ENCODE measurements at regions not wholly inside any gene's neighbourhood (a gene's known extent, or its start where the extent isn't known, plus 50 kb on each side); places are given as distances from the start of the nearest gene placed in this dataset.
"Not testable (repeated sequence)": the region's sequence is repeated elsewhere in the genome, so short reads cannot be mapped to it uniquely, and the experiment has no call there.

GRCh38 chr1:68814067-68814466, 317.2 kb upstream of the DEPDC1 start:
- H3K27ac ChIP-seq = no peak overlapping the region
- TF ChIP-seq CTCF (IDR thresholded peaks at IDR 0.05) = no peak
- 72 to 82% (median 78%) methylated on average over 2 of the region's 2 CpGs for WGBS, 3 donors
- no peaks in the 10 kb centered on the region for H3K36me3 ChIP-seq (ENCODE audit: insufficient read depth in 1 of 2, low read depth in 1 of 2)
- H3K9me3 ChIP-seq = no peaks in the 10 kb centered on the region
- H3K4me1 ChIP-seq = no peaks in the 10 kb centered on the region
- ATAC-seq (no peak), DNase-seq (no peak)
- no peaks in the 10 kb centered on the region for H3K27me3 ChIP-seq (ENCODE audit: insufficient read depth in 3 of 3, low read length in 2 of 3)
- intact Hi-C loops (cut with DNase I) = no loop called here
- no peak overlapping the region for H3K4me3 ChIP-seq

- intact Hi-C loops (cut with DNase I) = no loop called here
- no peak for ATAC-seq
- 38 to 44% (median 38%) methylated on average over 1 of the region's 1 CpG for WGBS, 3 donors
- Histone ChIP-seq H3K9me3 (no peaks in the 10 kb centered on the region), H3K4me3 (no peak overlapping the region), H3K4me1 (no peaks in the 10 kb centered on the region), H3K36me3 (ENCODE audit: insufficient read depth in 1 of 2, low read depth in 1 of 2) (no peaks in the 10 kb centered on the region), H3K27me3 (ENCODE audit: insufficient read depth in 3 of 3, low read length in 2 of 3) (no peaks in the 10 kb centered on the region), H3K27ac (no peak overlapping the region)
- DNase-seq = no peak
- TF ChIP-seq CTCF (IDR thresholded peaks at IDR 0.05) = no peak
Observed at GRCh38 chr1:68815632-68816031, 318.8 kb upstream of the DEPDC1 start.

GRCh38 chr1:68817505-68818210, 320.8 kb upstream of the DEPDC1 start:
- H3K4me3 ChIP-seq; H3K4me1 ChIP-seq; ATAC-seq; intact Hi-C loops (cut with DNase I); H3K36me3 ChIP-seq (ENCODE audit: insufficient read depth in 1 of 2, low read depth in 1 of 2); H3K27me3 ChIP-seq (ENCODE audit: insufficient read depth in 3 of 3, low read length in 2 of 3); H3K9me3 ChIP-seq; H3K27ac ChIP-seq: not testable (repeated sequence)
- 94 to 96% (median 94%) methylated on average over 40 to 49 of the region's 49 CpGs for WGBS, 3 donors
- peak in 1 of 2 donors; percentile 36 for DNase-seq

- intact Hi-C loops (cut with DNase I) = no loop called here
- H3K4me1 ChIP-seq = no peaks in the 10 kb centered on the region
- H3K4me3 ChIP-seq = no peak overlapping the region
- H3K9me3 ChIP-seq = no peaks in the 10 kb centered on the region
- no peak for ATAC-seq
- H3K27ac ChIP-seq = no peak overlapping the region
- H3K36me3 ChIP-seq (ENCODE audit: insufficient read depth in 1 of 2, low read depth in 1 of 2) = no peaks in the 10 kb centered on the region
- no peak for DNase-seq
- no peaks in the 10 kb centered on the region for H3K27me3 ChIP-seq (ENCODE audit: insufficient read depth in 3 of 3, low read length in 2 of 3)
- peak; percentile 18 for TF ChIP-seq CTCF (IDR thresholded peaks at IDR 0.05)
- WGBS, 3 donors = 71 to 72% (median 71%) methylated on average over 4 of the region's 4 CpGs
Observed at GRCh38 chr1:68819190-68819829, 322.4 kb upstream of the DEPDC1 start.

- no peak overlapping the region for H3K4me3 ChIP-seq
- intact Hi-C loops (cut with DNase I) = no loop called here
Observed at GRCh38 chr1:68820151-68820550, 323.3 kb upstream of the DEPDC1 start.

More at GRCh38 chr1:68820151-68820550, 323.3 kb upstream of the DEPDC1 start:
- H3K9me3 ChIP-seq = no peaks in the 10 kb centered on the region
- TF ChIP-seq CTCF (IDR thresholded peaks at IDR 0.05) = no peak
- WGBS, 3 donors = 52 to 55% (median 54%) methylated on average over 1 of the region's 1 CpG
- no peaks in the 10 kb centered on the region for H3K27me3 ChIP-seq (ENCODE audit: insufficient read depth in 3 of 3, low read length in 2 of 3)
- no peak overlapping the region for H3K27ac ChIP-seq
- no peaks in the 10 kb centered on the region for H3K4me1 ChIP-seq
- ATAC-seq (no peak), DNase-seq (no peak)
- H3K36me3 ChIP-seq (ENCODE audit: insufficient read depth in 1 of 2, low read depth in 1 of 2) = no peaks in the 10 kb centered on the region

Measured in psoas muscle (tissue), 7 donors.